LNCaP clone FGC (cell line): ENCODE measurements at regions not wholly inside any gene's neighbourhood (a gene's known extent, or its start where the extent isn't known, plus 50 kb on each side); places are given as distances from the start of the nearest gene placed in this dataset.

Experiments
- DNase-seq: peaks from one replicate; pipeline ENCODE4 v3.0.0-alpha.2; 2011; ENCODE audit warnings: low read depth
- H3K4me3 ChIP-seq: 2 replicates; pipeline ENCODE4 v1.5.1; 2011; ENCODE audit warnings: mild to moderate bottlenecking, low read depth, low read length, control low read depth
- TF ChIP-seq, protein P1 (sequence below): IDR thresholded peaks from 2 replicates; pipeline ENCODE4 v1.5.1; 2012; ENCODE audit warnings: mild to moderate bottlenecking; ENCODE audit not compliant: control insufficient read depth, insufficient read depth; ENCODE audit errors: extremely low read depth

DNA sequence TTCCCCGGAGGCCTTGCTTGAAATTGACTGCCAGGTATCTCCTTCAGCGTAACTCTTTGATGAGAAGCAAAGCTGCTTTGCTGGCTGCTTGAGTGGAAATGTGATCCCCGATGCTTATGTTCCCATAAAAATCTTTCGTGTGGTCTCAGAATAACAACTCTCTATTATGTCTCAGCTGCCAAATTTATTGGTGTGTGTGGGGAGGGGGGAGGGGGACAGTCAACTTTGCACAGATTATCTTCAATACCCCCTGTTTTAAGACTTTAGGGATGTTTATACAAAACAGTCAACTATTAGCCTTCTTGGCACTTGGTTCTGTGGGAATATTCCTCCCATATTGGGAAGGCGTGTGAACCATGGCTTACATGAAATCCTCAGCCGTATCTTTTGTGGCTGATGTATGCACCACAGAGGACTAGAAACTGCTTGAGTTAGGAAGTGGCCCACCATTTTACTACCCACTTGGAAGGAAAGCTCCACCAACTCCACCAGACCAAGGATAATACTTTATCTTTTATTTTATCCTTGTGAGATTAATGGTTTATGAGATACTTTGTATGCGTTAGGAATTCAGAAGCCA is 101.5 kb upstream of the SLC24A3 start:
- H3K4me3 ChIP-seq: no peak overlapping the region
- DNase-seq: no peak
- TF ChIP-seq, protein P1, sequence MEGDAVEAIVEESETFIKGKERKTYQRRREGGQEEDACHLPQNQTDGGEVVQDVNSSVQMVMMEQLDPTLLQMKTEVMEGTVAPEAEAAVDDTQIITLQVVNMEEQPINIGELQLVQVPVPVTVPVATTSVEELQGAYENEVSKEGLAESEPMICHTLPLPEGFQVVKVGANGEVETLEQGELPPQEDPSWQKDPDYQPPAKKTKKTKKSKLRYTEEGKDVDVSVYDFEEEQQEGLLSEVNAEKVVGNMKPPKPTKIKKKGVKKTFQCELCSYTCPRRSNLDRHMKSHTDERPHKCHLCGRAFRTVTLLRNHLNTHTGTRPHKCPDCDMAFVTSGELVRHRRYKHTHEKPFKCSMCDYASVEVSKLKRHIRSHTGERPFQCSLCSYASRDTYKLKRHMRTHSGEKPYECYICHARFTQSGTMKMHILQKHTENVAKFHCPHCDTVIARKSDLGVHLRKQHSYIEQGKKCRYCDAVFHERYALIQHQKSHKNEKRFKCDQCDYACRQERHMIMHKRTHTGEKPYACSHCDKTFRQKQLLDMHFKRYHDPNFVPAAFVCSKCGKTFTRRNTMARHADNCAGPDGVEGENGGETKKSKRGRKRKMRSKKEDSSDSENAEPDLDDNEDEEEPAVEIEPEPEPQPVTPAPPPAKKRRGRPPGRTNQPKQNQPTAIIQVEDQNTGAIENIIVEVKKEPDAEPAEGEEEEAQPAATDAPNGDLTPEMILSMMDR: no peak

DNA sequence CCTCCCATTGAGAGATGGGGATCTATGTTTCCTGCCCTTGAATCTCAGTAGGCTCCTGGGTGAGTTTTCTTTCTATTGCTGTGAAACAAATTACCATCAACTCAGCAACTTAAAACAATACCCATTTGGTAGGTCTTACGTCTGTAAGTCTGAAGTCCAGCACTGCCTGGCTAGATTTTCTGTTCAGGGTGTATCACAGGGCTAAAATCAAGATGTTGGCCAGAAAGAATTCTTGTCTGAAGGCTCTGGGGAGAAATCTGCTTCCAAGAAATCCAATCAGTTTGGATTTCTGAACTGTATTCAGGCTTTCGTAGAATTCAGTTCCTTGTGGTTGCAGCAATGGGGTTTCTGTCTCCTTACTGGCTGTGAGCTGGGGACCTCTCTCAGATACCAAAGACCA is 99.6 kb upstream of the SLC24A3 start:
- TF ChIP-seq, protein P1: no peak
- no peak overlapping the region for H3K4me3 ChIP-seq
- DNase-seq: no peak

GRCh38 chr20:19113343-19113930 is 99.0 kb upstream of the SLC24A3 start:
- no peak overlapping the region for H3K4me3 ChIP-seq
- TF ChIP-seq, protein P1: no peak
- DNase-seq: no peak

GRCh38 chr20:19114410-19114809 is 98.0 kb upstream of the SLC24A3 start:
- no peak overlapping the region for H3K4me3 ChIP-seq
- TF ChIP-seq, protein P1: no peak
- peak; percentile 70 for DNase-seq

DNA sequence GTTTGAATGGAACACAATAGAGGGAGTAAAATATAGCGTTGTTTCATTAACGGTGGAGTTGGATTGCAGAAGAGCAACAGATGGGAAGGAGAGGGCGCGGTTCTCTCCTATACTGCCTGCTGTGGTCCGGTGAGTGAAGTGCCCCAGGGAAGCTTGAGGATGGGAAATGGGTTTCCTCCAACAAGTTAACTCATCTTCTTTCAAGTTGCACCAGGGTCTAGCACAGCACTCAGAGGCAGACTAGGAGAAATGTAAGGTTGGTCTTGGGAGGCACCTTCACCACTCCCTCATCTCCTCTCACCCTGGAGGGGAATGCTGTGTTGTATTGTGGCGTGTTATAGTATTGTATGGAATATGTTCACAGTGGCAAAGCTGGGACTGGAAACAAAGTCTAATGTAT is 96.9 kb upstream of the SLC24A3 start:
- H3K4me3 ChIP-seq: no peak overlapping the region
- TF ChIP-seq, protein P1: no peak
- DNase-seq: no peak

- no peak overlapping the region for H3K4me3 ChIP-seq
- TF ChIP-seq, protein P1: no peak
- no peak for DNase-seq
Observed at GRCh38 chr20:19120011-19120410, 92.4 kb upstream of the SLC24A3 start.

GRCh38 chr20:19120569-19120968 is 91.9 kb upstream of the SLC24A3 start:
- TF ChIP-seq, protein P1: no peak
- no peak overlapping the region for H3K4me3 ChIP-seq
- DNase-seq: peak; percentile 77
